ENCODE measurements at regions not wholly inside any gene's neighbourhood (a gene's known extent, or its start where the extent isn't known, plus 50 kb on each side); places are given as distances from the start of the nearest gene placed in this dataset.

GRCh38 chr2:158743466-158743865 is 51.7 kb upstream of the DAPL1 start:
- 0 out of 22 replicates have a peak overlapping the region, but pooled peaks of 1 of the 11 experiments have one; percentile 1 for H3K4me2 ChIP-seq
- no peaks in the 10 kb centered on the region for H3K27me3 ChIP-seq
- H3K36me3 ChIP-seq: no peaks in the 10 kb centered on the region
- H4K20me1 ChIP-seq: no peaks in the 10 kb centered on the region
- H3K9me3 ChIP-seq (replicated peaks in 1 of 11): no peaks in the 10 kb centered on the region
- H3K9ac ChIP-seq: no peak overlapping the region
- peaks cover 0 to 9% (median 0%) of the 10 kb centered on the region in 10 experiments; a peak in 4 of 20 replicates for H3K4me1 ChIP-seq
- no peak for TF ChIP-seq Cebpa-rat (IDR thresholded peaks at IDR 0.05)
- H3K27ac ChIP-seq: no peak overlapping the region
- H3K4me3 ChIP-seq: no peak overlapping the region

GRCh38 chr2:158743879-158744278 is 51.2 kb upstream of the DAPL1 start:
- no peak overlapping the region for H3K9ac ChIP-seq
- no peak overlapping the region for H3K4me3 ChIP-seq
- peak overlapping the region in 1 of 11 experiments; percentile 1; a peak in 1 of 22 replicates for H3K4me2 ChIP-seq
- no peak for TF ChIP-seq Cebpa-rat (IDR thresholded peaks at IDR 0.05)
- H3K9me3 ChIP-seq (replicated peaks in 1 of 11): no peaks in the 10 kb centered on the region
- H3K27me3 ChIP-seq: no peaks in the 10 kb centered on the region
- no peak overlapping the region for H3K27ac ChIP-seq
- H4K20me1 ChIP-seq: no peaks in the 10 kb centered on the region
- no peaks in the 10 kb centered on the region for H3K36me3 ChIP-seq
- peaks cover 0 to 9% (median 0%) of the 10 kb centered on the region in 10 experiments; a peak in 4 of 20 replicates for H3K4me1 ChIP-seq

- no peaks in the 10 kb centered on the region for H3K9me3 ChIP-seq (replicated peaks in 1 of 11)
- TF ChIP-seq Cebpa-rat (IDR thresholded peaks at IDR 0.05): no peak
- H3K4me3 ChIP-seq: no peak overlapping the region
- peaks cover 0 to 9% (median 0%) of the 10 kb centered on the region in 10 experiments; a peak in 4 of 20 replicates for H3K4me1 ChIP-seq
- H3K27me3 ChIP-seq: no peaks in the 10 kb centered on the region
- H3K9ac ChIP-seq: no peak overlapping the region
- no peaks in the 10 kb centered on the region for H3K36me3 ChIP-seq
- no peak overlapping the region for H3K27ac ChIP-seq
- no peaks in the 10 kb centered on the region for H4K20me1 ChIP-seq
- H3K4me2 ChIP-seq: no peak overlapping the region
Observed at GRCh38 chr2:158745067-158745865, 49.9 kb upstream of the DAPL1 start.

Data from BLaER1 treated with 17β-estradiol and CSF1 and Interleukin-3, amounts not matched to agents 10 nM and 100 nM (cell line).